Fibroblast of lung (primary cell): ENCODE measurements at regions not wholly inside any gene's neighbourhood (a gene's known extent, or its start where the extent isn't known, plus 50 kb on each side); places are given as distances from the start of the nearest gene placed in this dataset.

Source experiments
- EZH2 ChIP-seq: IDR thresholded peaks from 2 replicates; pipeline ENCODE4 v1.5.1; 2012; ENCODE audit warnings: low read length, control low read depth, mild to moderate bottlenecking; ENCODE audit errors: missing control alignments
- TF ChIP-seq, protein P1 (sequence below), 2 donors: IDR thresholded peaks in 1 of 2; conservative IDR thresholded peaks in 1 of 2; 1 replicate in 1 of 2; 2 replicates in 1 of 2; pipeline ENCODE4 v1.5.1; 2011 to 2012; ENCODE audit warnings: low read length in 2 of 2, control low read depth in 1 of 2, inconsistent platforms in 1 of 2, low read depth in 1 of 2, mild to moderate bottlenecking in 1 of 2

GRCh38 chr9:14433351-14434157 lies 119.6 kb upstream of the NFIB start:
- TF ChIP-seq, protein P1, sequence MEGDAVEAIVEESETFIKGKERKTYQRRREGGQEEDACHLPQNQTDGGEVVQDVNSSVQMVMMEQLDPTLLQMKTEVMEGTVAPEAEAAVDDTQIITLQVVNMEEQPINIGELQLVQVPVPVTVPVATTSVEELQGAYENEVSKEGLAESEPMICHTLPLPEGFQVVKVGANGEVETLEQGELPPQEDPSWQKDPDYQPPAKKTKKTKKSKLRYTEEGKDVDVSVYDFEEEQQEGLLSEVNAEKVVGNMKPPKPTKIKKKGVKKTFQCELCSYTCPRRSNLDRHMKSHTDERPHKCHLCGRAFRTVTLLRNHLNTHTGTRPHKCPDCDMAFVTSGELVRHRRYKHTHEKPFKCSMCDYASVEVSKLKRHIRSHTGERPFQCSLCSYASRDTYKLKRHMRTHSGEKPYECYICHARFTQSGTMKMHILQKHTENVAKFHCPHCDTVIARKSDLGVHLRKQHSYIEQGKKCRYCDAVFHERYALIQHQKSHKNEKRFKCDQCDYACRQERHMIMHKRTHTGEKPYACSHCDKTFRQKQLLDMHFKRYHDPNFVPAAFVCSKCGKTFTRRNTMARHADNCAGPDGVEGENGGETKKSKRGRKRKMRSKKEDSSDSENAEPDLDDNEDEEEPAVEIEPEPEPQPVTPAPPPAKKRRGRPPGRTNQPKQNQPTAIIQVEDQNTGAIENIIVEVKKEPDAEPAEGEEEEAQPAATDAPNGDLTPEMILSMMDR (conservative IDR thresholded peaks at IDR 0.05 in 1 of 2, IDR thresholded peaks at IDR 0.05 in 1 of 2; ENCODE audit: low read depth in 1 of 2, low read length in 2 of 2), result peak; percentile 16 to 36
- no peak for TF ChIP-seq EZH2
